KBM-7 (cell line): ENCODE measurements at regions not wholly inside any gene's neighbourhood (a gene's known extent, or its start where the extent isn't known, plus 50 kb on each side); places are given as distances from the start of the nearest gene placed in this dataset.

Experiments
- DNase-seq: peaks from one replicate; pipeline ENCODE4 v3.0.0-alpha.2; 2015
- in situ Hi-C: fragments of 300-500 bp; cut with MboI; formaldehyde crosslinking; loops from 2 replicates; pipeline ENCODE4 v1.14.3; 2020; ENCODE audit warnings: low sequenced_read_pairs, low pct_unique_long_range_greater_than_20kb, mixed read lengths

GRCh38 chr12:4223273-4223845, 50.2 kb upstream of the CCND2 start:
- no peak for DNase-seq
- in situ Hi-C loops: no loop called here

GRCh38 chr12:4221258-4221620, 52.3 kb upstream of the CCND2 start:
- in situ Hi-C loops: no loop called here
- no peak for DNase-seq

GRCh38 chr12:4220536-4221257, 52.9 kb upstream of the CCND2 start:
- DNase-seq: no peak
- in situ Hi-C loops: no loop called here

- no peak for DNase-seq
- in situ Hi-C loops: no loop called here
These were observed 56.5 kb upstream of the CCND2 start for GRCh38 chr12:4217091-4217490.

GRCh38 chr12:4216187-4216927, 57.2 kb upstream of the CCND2 start:
- in situ Hi-C loops: no loop called here

GRCh38 chr12:4215229-4216186, 58.1 kb upstream of the CCND2 start:
- DNase-seq: peak; percentile 98
- in situ Hi-C loops: no loop called here

More at GRCh38 chr12:4216187-4216927, 57.2 kb upstream of the CCND2 start:
- no peak for DNase-seq

- no peak for DNase-seq
- in situ Hi-C loops: no loop called here
These were observed 58.7 kb upstream of the CCND2 start for GRCh38 chr12:4214877-4215228.

GRCh38 chr12:4213471-4213870, 60.1 kb upstream of the CCND2 start:
- in situ Hi-C loops: no loop called here
- DNase-seq: no peak

- in situ Hi-C loops: no loop called here
- DNase-seq: no peak
These were observed 60.7 kb upstream of the CCND2 start for GRCh38 chr12:4212845-4213244.

- no peak for DNase-seq
- in situ Hi-C loops: no loop called here
These were observed 62.2 kb upstream of the CCND2 start for GRCh38 chr12:4211372-4211771.

GRCh38 chr12:4210183-4210582, 63.4 kb upstream of the CCND2 start:
- in situ Hi-C loops: no loop called here

GRCh38 chr12:4206470-4206869, 67.1 kb upstream of the CCND2 start:
- in situ Hi-C loops: no loop called here
- no peak for DNase-seq

More at GRCh38 chr12:4210183-4210582, 63.4 kb upstream of the CCND2 start:
- DNase-seq: no peak

GRCh38 chr12:4203772-4204376, 69.7 kb upstream of the CCND2 start:
- DNase-seq: no peak
- in situ Hi-C loops: no loop called here

- in situ Hi-C loops: no loop called here
- no peak for DNase-seq
These were observed 70.6 kb upstream of the CCND2 start for GRCh38 chr12:4202918-4203317.

- in situ Hi-C loops: no loop called here
- DNase-seq: no peak
These were observed 71.1 kb upstream of the CCND2 start for GRCh38 chr12:4202487-4202886.

- in situ Hi-C loops: no loop called here
- no peak for DNase-seq
These were observed 72.0 kb upstream of the CCND2 start for GRCh38 chr12:4201333-4202100.

GRCh38 chr12:4197922-4198763, 75.4 kb upstream of the CCND2 start:
- no peak for DNase-seq
- in situ Hi-C loops: no loop called here
